B cell (primary cell): ENCODE measurements at regions not wholly inside any gene's neighbourhood (a gene's known extent, or its start where the extent isn't known, plus 50 kb on each side); places are given as distances from the start of the nearest gene placed in this dataset.

Source experiments
- ATAC-seq: fragments of 200-7000 bp; cut with Tn5 transposase; one replicate; pipeline ENCODE4 v1.10.0; 2021; ENCODE audit warnings: low read depth, mild to moderate bottlenecking, moderate number of reproducible peaks, moderate library complexity
- CTCF ChIA-PET: fragments of 350-600 bp; sonication (Branson Sonifier 250); formaldehyde crosslinking; loops from one replicate; lab custom pipeline; 2021; ENCODE audit warnings: antibody characterized with exemption, inconsistent platforms; lab: Charles Lee
- POLR2A ChIA-PET: fragments of 350-600 bp; sonication (Branson Sonifier 250); formaldehyde crosslinking; loops from one replicate; lab custom pipeline; 2021; ENCODE audit warnings: antibody characterized with exemption; lab: Charles Lee
- DNase-seq: peaks from one replicate; pipeline ENCODE4 v3.0.0; 2013
- H2AFZ ChIP-seq: 2 replicates; pipeline ENCODE4 v1.6.1; 2012; ENCODE audit warnings: mild to moderate bottlenecking, low read depth, low read length; ENCODE audit not compliant: insufficient read depth, poor library complexity, severe bottlenecking
- H3K27ac ChIP-seq, 2 donors: 1 replicate in 1 of 2; 2 replicates in 1 of 2; pipeline ENCODE4 v1.5.1; 2012 to 2013; ENCODE audit warnings: low read length in 2 of 2, mild to moderate bottlenecking in 2 of 2, moderate library complexity in 1 of 2
- H3K27me3 ChIP-seq, 4 experiments: fragments of 200-600 bp in 1 of 4; sonication (generic) in 1 of 4; replicated peaks in 1 of 4; 1 replicate in 2 of 4; 2 replicates in 2 of 4; pipeline versions ENCODE4 v1.6.1 to v1.7.0; 2013 to 2016; ENCODE audit warnings: low read length in 3 of 4, mild to moderate bottlenecking in 2 of 4, mixed read lengths in 1 of 4, moderate library complexity in 1 of 4; ENCODE audit not compliant: insufficient read depth in 4 of 4, control insufficient read depth in 3 of 4; ENCODE audit errors: control extremely low read depth in 1 of 4
- H3K36me3 ChIP-seq, 2 experiments: replicated peaks in 1 of 2; 1 replicate in 1 of 2; 2 replicates in 1 of 2; pipeline versions ENCODE4 v1.6.1 to v1.7.1; 2013; ENCODE audit warnings: low read length in 1 of 2; ENCODE audit not compliant: insufficient read depth in 2 of 2, control insufficient read depth in 1 of 2; ENCODE audit errors: control extremely low read depth in 1 of 2, extremely low read depth in 1 of 2
- H3K4me1 ChIP-seq, 2 donors: fragments of 200-600 bp in 1 of 2; sonication (generic) in 1 of 2; 1 replicate in 1 of 2; 2 replicates in 1 of 2; pipeline versions ENCODE4 v1.5.1 to v1.6.1; 2013 to 2017; ENCODE audit warnings: low read length in 2 of 2; ENCODE audit not compliant: control insufficient read depth in 2 of 2, insufficient read depth in 2 of 2
- H3K4me2 ChIP-seq: replicated peaks from 2 replicates; pipeline ENCODE3; 2012; ENCODE audit warnings: mild to moderate bottlenecking, low read depth, low read length; ENCODE audit not compliant: poor library complexity, severe bottlenecking
- H3K4me3 ChIP-seq, 5 experiments: fragments of 200-600 bp in 1 of 5; sonication (generic) in 1 of 5; 1 replicate in 3 of 5; 2 replicates in 2 of 5; pipeline versions ENCODE4 v1.5.1 to v1.7.0; 2011 to 2016; ENCODE audit warnings: low read length in 4 of 5, mild to moderate bottlenecking in 4 of 5, low read depth in 2 of 5, control low read depth in 1 of 5, moderate library complexity in 1 of 5; ENCODE audit not compliant: insufficient read depth in 1 of 5; ENCODE audit errors: control extremely low read depth in 1 of 5, extremely low read depth in 1 of 5
- H3K79me2 ChIP-seq: fragments of 200-600 bp; sonication (generic); one replicate; pipeline ENCODE4 v1.6.0; 2016; ENCODE audit warnings: low read length; ENCODE audit not compliant: control insufficient read depth, insufficient read depth
- H3K9ac ChIP-seq: fragments of 200-600 bp; sonication (generic); 2 replicates; pipeline ENCODE4 v1.6.1; 2017; ENCODE audit warnings: mild to moderate bottlenecking, low read length, moderate library complexity
- H3K9me3 ChIP-seq, 3 donors: one replicate each; pipeline versions ENCODE4 v1.6.1 to v1.7.1; 2013; ENCODE audit warnings: low read length in 2 of 3; ENCODE audit not compliant: control insufficient read depth in 2 of 3, insufficient read depth in 1 of 3; ENCODE audit errors: control extremely low read depth in 1 of 3
- H4K20me1 ChIP-seq: 2 replicates; pipeline ENCODE4 v1.6.0; 2012; ENCODE audit warnings: mild to moderate bottlenecking, low read length; ENCODE audit not compliant: insufficient read depth, control insufficient read depth, poor library complexity, severe bottlenecking
- H3K27ac Mint-ChIP-seq: one replicate; pipeline ENCODE4 v1.8.0; 2021; ENCODE audit warnings: mixed read lengths
- H3K27me3 Mint-ChIP-seq: one replicate; pipeline ENCODE4 v1.8.0; 2021; ENCODE audit warnings: mixed read lengths
- H3K4me1 Mint-ChIP-seq: one replicate; pipeline ENCODE4 v1.8.0; 2021; ENCODE audit warnings: mixed read lengths
- H3K4me3 Mint-ChIP-seq: one replicate; pipeline ENCODE4 v1.8.0; 2021; ENCODE audit warnings: mixed read lengths
- H3K9me3 Mint-ChIP-seq: one replicate; pipeline ENCODE4 v1.8.0; 2022; ENCODE audit warnings: mixed read lengths; ENCODE audit not compliant: insufficient read depth
- EZH2 ChIP-seq: IDR thresholded peaks from 2 replicates; pipeline ENCODE4 v1.6.1; 2012; ENCODE audit warnings: borderline replicate concordance, low read depth, mild to moderate bottlenecking, moderate library complexity, low read length; ENCODE audit not compliant: insufficient read depth, poor library complexity, severe bottlenecking
- WGBS: methylation state at CpG from one replicate; pipeline ENCODE4 v1.1.5; 2013; ENCODE audit warnings: missing lambda C conversion rate; ENCODE audit not compliant: insufficient coverage; 5-methylcytosine and 5-hydroxymethylcytosine counted together
- intact Hi-C: fragments of 100-400 bp; cut with micrococcal nuclease; formaldehyde crosslinking; loops from one replicate; pipeline ENCODE4 v1.10.0; 2022
- TF ChIP-seq, protein P1 (sequence below): fragments of 200-600 bp; IDR thresholded peaks from one replicate; pipeline ENCODE4 v1.8.0; 2022; ENCODE audit warnings: antibody characterized with exemption, mild to moderate bottlenecking

DNA sequence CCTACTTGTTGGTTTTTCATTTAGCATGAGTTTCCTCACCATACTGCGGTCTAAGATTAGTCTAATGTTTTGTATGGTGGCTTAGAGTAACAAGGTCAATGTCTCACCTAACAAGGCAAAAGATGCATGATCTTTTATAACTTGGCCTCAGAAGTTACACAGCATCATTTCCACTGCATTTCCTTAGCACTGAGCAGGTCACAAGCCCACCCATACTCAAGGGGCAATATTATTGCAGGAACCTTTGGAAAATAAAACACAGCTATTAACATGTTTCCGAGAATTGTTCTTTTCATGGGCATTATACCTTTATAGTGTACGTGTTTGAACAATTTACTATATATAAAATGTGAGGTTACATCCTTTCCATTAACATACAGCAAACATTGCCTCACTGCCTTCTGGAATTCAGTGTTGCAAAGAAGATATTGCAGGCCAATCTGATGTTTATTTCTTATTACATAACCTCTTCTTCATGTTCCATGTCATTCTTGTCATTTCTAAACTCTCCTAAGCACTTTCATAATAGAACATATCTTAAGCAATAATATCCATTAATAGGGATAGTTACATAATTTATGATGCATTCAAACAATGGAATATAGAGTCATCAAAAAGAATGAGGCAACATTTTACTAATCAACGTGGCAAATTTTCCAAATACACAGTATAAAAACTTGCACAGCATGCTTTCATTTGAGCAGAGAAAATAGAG, 153.8 kb downstream of the AREG start:
- H3K9me3 ChIP-seq = peaks cover 1 to 11% (median 8%) of the 10 kb centered on the region in 3 donors
- TF ChIP-seq, protein P1, sequence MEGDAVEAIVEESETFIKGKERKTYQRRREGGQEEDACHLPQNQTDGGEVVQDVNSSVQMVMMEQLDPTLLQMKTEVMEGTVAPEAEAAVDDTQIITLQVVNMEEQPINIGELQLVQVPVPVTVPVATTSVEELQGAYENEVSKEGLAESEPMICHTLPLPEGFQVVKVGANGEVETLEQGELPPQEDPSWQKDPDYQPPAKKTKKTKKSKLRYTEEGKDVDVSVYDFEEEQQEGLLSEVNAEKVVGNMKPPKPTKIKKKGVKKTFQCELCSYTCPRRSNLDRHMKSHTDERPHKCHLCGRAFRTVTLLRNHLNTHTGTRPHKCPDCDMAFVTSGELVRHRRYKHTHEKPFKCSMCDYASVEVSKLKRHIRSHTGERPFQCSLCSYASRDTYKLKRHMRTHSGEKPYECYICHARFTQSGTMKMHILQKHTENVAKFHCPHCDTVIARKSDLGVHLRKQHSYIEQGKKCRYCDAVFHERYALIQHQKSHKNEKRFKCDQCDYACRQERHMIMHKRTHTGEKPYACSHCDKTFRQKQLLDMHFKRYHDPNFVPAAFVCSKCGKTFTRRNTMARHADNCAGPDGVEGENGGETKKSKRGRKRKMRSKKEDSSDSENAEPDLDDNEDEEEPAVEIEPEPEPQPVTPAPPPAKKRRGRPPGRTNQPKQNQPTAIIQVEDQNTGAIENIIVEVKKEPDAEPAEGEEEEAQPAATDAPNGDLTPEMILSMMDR = no peak
- TF ChIP-seq EZH2 = no peak
- ATAC-seq = no peak
- H3K27me3 ChIP-seq = no peaks in the 10 kb centered on the region
- ChIA-PET POLR2A (no interaction called here), CTCF (no interaction called here)
- no peaks in the 10 kb centered on the region for H4K20me1 ChIP-seq
- no peak overlapping the region for H3K4me3 ChIP-seq
- H2AFZ ChIP-seq = no peak overlapping the region
- H3K4me1 ChIP-seq = no peaks in the 10 kb centered on the region
- H3K36me3 ChIP-seq = no peaks in the 10 kb centered on the region
- Mint-ChIP-seq H3K27ac (no peak overlapping the region), H3K27me3 (peaks cover 6% of the 10 kb centered on the region), H3K4me1 (no peaks in the 10 kb centered on the region), H3K4me3 (no peak overlapping the region), H3K9me3 (peaks cover 3% of the 10 kb centered on the region)
- intact Hi-C loops = no loop called here
- H3K4me2 ChIP-seq = no peak overlapping the region
- no peak for DNase-seq
- no peak overlapping the region for H3K9ac ChIP-seq
- no peak overlapping the region for H3K27ac ChIP-seq
- no peaks in the 10 kb centered on the region for H3K79me2 ChIP-seq
- WGBS = no CpG with 5 or more reads among the region's 4 CpGs

DNA sequence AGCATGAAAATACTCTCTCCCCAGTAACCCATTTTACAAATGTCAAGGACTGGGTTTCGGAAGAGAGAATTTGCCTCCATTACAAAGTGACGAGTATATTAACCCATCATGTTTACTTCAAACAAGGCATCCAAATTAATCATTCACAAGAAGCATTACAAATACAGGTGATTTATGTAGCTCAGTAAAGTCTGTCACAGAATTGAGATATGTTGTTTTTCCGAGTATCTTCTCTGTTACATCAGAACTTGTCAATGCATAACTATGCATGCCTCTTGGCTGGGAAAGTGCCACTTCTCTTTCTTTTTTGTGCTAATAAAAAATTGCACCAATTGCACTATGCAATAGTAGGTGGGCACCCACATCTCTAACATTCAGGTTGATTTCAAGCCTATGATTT, 158.2 kb downstream of the AREG start:
- ChIA-PET POLR2A (no interaction called here), CTCF (no interaction called here)
- Mint-ChIP-seq H3K27ac (no peak overlapping the region), H3K4me1 (no peaks in the 10 kb centered on the region), H3K4me3 (no peak overlapping the region), H3K27me3 (no peaks in the 10 kb centered on the region), H3K9me3 (no peaks in the 10 kb centered on the region)
- no peaks in the 10 kb centered on the region for H3K36me3 ChIP-seq
- no peak overlapping the region for H3K27ac ChIP-seq
- intact Hi-C loops = no loop called here
- H2AFZ ChIP-seq = no peak overlapping the region
- ATAC-seq (no peak), DNase-seq (no peak)
- H3K4me1 ChIP-seq = no peaks in the 10 kb centered on the region
- no peak overlapping the region for H3K9ac ChIP-seq
- no peak overlapping the region for H3K4me3 ChIP-seq
- peaks cover 0 to 1% (median 0%) of the 10 kb centered on the region in 3 donors for H3K9me3 ChIP-seq
- H3K4me2 ChIP-seq = no peak overlapping the region
- H3K27me3 ChIP-seq = no peaks in the 10 kb centered on the region
- no peaks in the 10 kb centered on the region for H4K20me1 ChIP-seq
- no peaks in the 10 kb centered on the region for H3K79me2 ChIP-seq
- no CpG with 5 or more reads among the region's 3 CpGs for WGBS
- no peak for TF ChIP-seq EZH2
- TF ChIP-seq, protein P1 = no peak
